GM23248 (cell line): ENCODE measurements at regions not wholly inside any gene's neighbourhood (a gene's known extent, or its start where the extent isn't known, plus 50 kb on each side); places are given as distances from the start of the nearest gene placed in this dataset.

Experiments used
- EZH2 ChIP-seq: fragments of 200-600 bp; sonication (generic); IDR thresholded peaks from 2 replicates; pipeline ENCODE4 v1.6.1; 2018; ENCODE audit warnings: antibody characterized with exemption, mild to moderate bottlenecking; ENCODE audit not compliant: insufficient read depth, poor library complexity, severe bottlenecking
- EZH2phosphoT487 ChIP-seq: fragments of 200-600 bp; sonication (generic); IDR thresholded peaks from 2 replicates; pipeline ENCODE4 v1.6.1; 2018; ENCODE audit warnings: antibody characterized with exemption, moderate library complexity, mild to moderate bottlenecking, low read depth; ENCODE audit not compliant: insufficient read depth

DNA sequence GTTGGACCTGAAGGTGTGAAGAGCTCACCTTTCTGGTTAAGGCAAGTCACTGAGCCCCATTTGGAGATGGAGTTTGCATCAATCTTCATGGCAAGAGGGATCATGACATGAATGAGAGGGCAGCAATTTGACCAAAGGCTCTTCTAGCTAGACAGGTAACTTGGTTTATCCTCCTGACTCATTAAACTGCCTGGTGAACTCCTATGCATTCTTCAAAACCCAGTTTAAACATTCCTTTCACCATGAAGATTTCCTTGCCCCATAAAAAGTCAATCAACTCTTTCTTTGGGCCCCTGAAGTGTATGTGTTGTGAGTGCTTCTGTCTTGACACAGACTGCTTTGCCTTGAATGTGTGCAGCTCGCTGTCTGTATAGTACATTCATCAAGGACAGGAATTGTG is 120.0 kb upstream of the FOXF1 start:
- TF ChIP-seq EZH2 (no peak), EZH2phosphoT487 (no peak)
